AG10803 (cell line): ENCODE measurements at regions not wholly inside any gene's neighbourhood (a gene's known extent, or its start where the extent isn't known, plus 50 kb on each side); places are given as distances from the start of the nearest gene placed in this dataset.

ENCODE experiments used
- DNase-seq: peaks from one replicate; pipeline ENCODE4 v3.0.0; 2010; ENCODE audit warnings: low read depth
- H3K4me3 ChIP-seq: 2 replicates; pipeline ENCODE4 v1.5.1; 2011; ENCODE audit warnings: mild to moderate bottlenecking, low read length, control low read depth
- TF ChIP-seq, protein P1 (sequence below): conservative IDR thresholded peaks from 2 replicates; pipeline ENCODE4 v1.5.1; 2011; ENCODE audit warnings: mild to moderate bottlenecking, low read length, control low read depth, inconsistent platforms

DNA sequence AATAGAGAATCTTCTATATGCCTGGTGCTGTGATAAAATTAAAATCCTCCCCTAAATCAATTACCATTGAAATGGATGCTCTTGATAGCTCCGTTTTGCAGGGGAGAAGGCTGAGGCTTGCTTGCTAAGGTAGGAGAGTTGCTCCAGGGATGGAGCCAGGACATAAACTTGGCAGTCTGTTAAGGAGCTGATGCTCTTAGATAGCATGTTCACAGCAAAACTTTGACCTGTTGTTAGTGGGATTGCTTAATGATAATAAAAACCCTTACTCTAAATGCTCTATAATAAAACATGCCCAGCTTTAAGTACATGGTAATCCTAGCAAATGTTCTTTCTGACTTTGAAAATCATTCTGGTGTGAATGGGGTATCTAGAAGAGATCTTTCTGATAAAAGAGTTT is 228.4 kb upstream of the JAG1 start:
- DNase-seq = peak; percentile 19
- TF ChIP-seq, protein P1, sequence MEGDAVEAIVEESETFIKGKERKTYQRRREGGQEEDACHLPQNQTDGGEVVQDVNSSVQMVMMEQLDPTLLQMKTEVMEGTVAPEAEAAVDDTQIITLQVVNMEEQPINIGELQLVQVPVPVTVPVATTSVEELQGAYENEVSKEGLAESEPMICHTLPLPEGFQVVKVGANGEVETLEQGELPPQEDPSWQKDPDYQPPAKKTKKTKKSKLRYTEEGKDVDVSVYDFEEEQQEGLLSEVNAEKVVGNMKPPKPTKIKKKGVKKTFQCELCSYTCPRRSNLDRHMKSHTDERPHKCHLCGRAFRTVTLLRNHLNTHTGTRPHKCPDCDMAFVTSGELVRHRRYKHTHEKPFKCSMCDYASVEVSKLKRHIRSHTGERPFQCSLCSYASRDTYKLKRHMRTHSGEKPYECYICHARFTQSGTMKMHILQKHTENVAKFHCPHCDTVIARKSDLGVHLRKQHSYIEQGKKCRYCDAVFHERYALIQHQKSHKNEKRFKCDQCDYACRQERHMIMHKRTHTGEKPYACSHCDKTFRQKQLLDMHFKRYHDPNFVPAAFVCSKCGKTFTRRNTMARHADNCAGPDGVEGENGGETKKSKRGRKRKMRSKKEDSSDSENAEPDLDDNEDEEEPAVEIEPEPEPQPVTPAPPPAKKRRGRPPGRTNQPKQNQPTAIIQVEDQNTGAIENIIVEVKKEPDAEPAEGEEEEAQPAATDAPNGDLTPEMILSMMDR = no peak
- no peak overlapping the region for H3K4me3 ChIP-seq

DNA sequence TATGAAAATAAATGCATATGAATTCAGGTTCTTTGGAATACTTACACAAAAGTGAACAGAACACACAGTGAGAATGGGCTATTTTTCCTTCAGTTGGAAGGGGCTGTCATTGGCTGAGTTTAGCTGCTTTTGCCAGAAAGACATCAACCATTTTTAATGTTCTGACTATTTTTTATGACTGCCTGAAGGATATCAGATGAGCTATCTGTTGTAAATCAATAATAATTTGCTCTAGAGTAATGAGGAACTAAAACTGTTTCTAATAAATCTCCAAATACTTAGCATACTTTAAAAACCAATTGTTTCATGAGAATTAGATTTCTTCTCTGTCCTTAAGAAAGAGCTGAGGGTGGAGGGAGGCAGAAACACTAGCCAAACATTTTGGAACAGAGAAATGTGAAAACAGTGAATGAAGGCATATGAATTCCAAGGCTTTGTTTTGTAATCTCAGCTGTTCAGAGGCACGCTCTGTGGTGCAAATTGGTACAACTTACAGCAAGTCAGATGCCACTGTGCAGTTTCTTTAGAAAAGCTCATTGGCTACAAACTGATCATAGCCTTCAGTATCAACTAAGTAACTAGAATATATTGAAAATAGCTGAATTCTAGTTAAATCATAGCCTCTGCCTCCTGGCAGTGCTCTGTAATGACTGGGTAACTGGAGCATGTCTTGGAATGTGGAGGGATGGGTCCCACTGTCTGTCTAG is 228.9 kb upstream of the JAG1 start:
- DNase-seq = peak; percentile 96
- TF ChIP-seq, protein P1 = no peak
- H3K4me3 ChIP-seq = no peak overlapping the region

DNA sequence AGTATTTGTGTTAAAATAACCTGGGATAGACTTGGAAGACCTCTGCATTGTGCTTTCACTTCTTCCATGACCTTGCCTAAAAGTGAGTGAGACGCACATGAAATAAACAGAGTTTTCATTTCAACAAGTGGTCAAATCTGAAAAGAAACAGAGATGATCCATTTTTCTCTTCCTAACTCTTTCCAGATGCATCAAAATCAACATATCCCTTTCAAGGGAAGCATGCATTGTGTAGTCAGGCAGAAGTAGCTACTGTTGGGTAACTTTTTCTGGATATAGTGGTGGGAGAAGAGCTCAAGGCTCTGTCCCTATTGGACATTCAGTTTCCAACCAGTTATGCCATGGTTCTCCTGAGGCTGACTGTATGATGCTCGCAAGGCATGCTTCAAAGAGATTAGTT is 233.0 kb upstream of the JAG1 start:
- peak; percentile 48 for DNase-seq
- TF ChIP-seq, protein P1 = no peak

GRCh38 chr20:10909803-10910202 is 236.0 kb upstream of the JAG1 start:
- no peak for DNase-seq
- no peak overlapping the region for H3K4me3 ChIP-seq
- TF ChIP-seq, protein P1 = no peak

More for the DNA sequence above, 233.0 kb upstream of the JAG1 start:
- no peak overlapping the region for H3K4me3 ChIP-seq

DNA sequence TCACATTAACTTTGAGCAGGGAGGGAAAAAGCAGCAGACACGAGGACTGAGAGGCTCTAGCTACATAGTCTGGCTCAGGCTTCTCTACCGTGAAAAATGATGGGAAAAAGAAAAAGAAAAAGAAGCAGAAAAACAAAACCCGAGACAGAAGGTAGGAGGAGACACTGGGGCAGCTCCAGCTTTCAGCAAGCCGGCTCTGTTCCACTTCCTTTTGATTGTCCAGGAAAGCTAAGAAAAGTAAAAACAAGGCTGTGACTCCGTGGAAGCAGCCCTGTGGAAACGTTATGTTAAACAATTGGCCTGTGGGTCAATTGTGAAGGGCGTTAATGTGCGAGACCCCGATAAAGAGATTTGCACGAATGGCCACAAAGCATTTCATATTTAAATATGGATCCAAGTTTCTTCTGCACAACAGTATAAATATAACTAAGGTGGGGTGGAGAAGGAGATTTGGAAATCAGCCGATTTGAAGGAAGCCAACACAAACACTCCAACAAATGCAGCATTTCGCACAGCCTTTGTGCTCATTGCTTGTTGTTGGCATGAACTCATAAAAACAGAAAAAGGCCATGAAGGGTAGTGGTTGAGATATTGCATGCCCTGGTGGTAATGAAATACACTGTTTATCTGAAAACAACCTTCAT is 236.9 kb upstream of the JAG1 start:
- no peak for DNase-seq
- H3K4me3 ChIP-seq = no peak overlapping the region
- TF ChIP-seq, protein P1 = no peak

- TF ChIP-seq, protein P1 = no peak
- no peak for DNase-seq
- H3K4me3 ChIP-seq = no peak overlapping the region
Measured at GRCh38 chr20:10911298-10911697, 237.5 kb upstream of the JAG1 start.

DNA sequence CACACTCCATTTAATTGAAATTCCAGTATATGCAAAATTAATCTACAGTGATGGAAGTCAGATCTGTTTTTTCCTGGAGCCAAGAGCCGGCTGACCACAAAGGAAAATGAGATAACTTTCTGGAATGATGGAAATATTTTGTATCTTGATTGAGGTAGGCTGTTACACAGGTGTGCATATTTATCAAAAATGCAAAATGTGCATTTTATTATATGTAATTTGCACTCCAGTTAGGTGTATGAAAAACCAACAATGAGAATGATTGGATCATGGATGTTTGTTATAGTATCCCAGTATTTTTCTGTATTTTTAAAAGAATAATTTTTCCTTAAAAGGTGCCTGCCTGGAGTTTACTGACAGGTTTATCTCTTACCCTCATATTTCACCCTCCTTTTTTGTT is 242.0 kb upstream of the JAG1 start:
- TF ChIP-seq, protein P1 = no peak
- DNase-seq = no peak

More for the DNA sequence above, 242.0 kb upstream of the JAG1 start:
- H3K4me3 ChIP-seq = no peak overlapping the region
